Breast epithelium (tissue), 4 donors: ENCODE measurements at regions not wholly inside any gene's neighbourhood (a gene's known extent, or its start where the extent isn't known, plus 50 kb on each side); places are given as distances from the start of the nearest gene placed in this dataset.

Experiments used
- DNase-seq, 2 donors: peaks; one replicate each; pipeline ENCODE4 v3.0.0-alpha.2; 2019; ENCODE audit warnings: low spot score in 2 of 2
- H3K27ac ChIP-seq, 2 donors: fragments of 200-600 bp; sonication (generic) in 1 of 2; one replicate each; pipeline ENCODE4 v1.5.1; 2016 to 2019; ENCODE audit warnings: mild to moderate bottlenecking in 1 of 2
- H3K27me3 ChIP-seq, 2 donors: fragments of 200-600 bp; sonication (generic) in 1 of 2; one replicate each; pipeline versions ENCODE4 v1.5.1 to v1.6.0; 2017 to 2019; ENCODE audit warnings: control low read depth in 1 of 2, mild to moderate bottlenecking in 1 of 2
- H3K36me3 ChIP-seq: fragments of 200-600 bp; one replicate; pipeline ENCODE4 v1.5.1; 2019
- H3K4me1 ChIP-seq, 2 donors: fragments of 200-600 bp; sonication (generic); one replicate each; pipeline ENCODE4 v1.5.1; 2016 to 2019; ENCODE audit warnings: control low read depth in 1 of 2
- H3K4me3 ChIP-seq, 3 donors: fragments of 200-600 bp; sonication (generic); 1 replicate in 2 of 3; 2 replicates in 1 of 3; pipeline ENCODE4 v1.5.1; 2016 to 2019; ENCODE audit warnings: mild to moderate bottlenecking in 3 of 3, moderate library complexity in 2 of 3
- H3K9me3 ChIP-seq, 2 donors: fragments of 200-600 bp; sonication (generic) in 1 of 2; one replicate each; pipeline ENCODE4 v1.5.1; 2016 to 2019; ENCODE audit warnings: control low read depth in 1 of 2
- CTCF ChIP-seq, 3 donors: fragments of 450-650 bp; IDR thresholded peaks; one replicate each; pipeline ENCODE4 v1.5.1; 2016 to 2017; ENCODE audit warnings: antibody characterized with exemption in 3 of 3, mild to moderate bottlenecking in 3 of 3, moderate library complexity in 3 of 3
- POLR2A ChIP-seq: fragments of 450-650 bp; IDR thresholded peaks from one replicate; pipeline ENCODE4 v1.6.1; 2016; ENCODE audit warnings: antibody characterized with exemption, mild to moderate bottlenecking, moderate library complexity
- POLR2AphosphoS5 ChIP-seq, 3 donors: sonication (generic); formaldehyde crosslinking; IDR thresholded peaks; one replicate each; pipeline ENCODE4 v1.6.1; 2017; ENCODE audit warnings: antibody characterized with exemption in 3 of 3
- intact Hi-C: fragments of 100-400 bp; cut with DNase I; formaldehyde crosslinking; loops from one replicate; pipeline ENCODE4 v1.15.1; 2023; ENCODE audit warnings: low total_unique reads

DNA sequence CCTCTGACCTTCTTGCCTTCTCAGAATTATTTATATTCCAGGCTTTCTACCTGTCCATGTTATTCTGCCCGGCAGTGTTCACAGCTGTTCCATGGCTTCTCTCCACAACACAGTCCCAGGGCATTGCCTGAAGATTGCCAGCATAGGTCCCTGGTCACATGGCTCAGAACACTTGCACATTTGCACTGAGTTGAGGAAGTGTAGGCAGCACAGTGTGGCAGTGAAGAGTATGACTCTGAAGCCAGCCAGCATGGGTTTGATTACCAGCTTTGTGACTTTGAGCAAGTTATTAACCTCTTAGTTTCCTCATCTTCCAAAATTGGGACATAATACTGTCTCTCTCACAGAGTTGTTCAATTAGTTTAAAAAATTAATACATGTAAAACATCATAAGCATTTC is 73.2 kb upstream of the NEUROD6 start:
- no peak for DNase-seq
- no peaks in the 10 kb centered on the region for H3K9me3 ChIP-seq
- H3K4me1 ChIP-seq, result no peaks in the 10 kb centered on the region
- no peak overlapping the region for H3K4me3 ChIP-seq
- H3K27me3 ChIP-seq, result no peaks in the 10 kb centered on the region
- TF ChIP-seq POLR2A, result no peak
- no peak for TF ChIP-seq POLR2AphosphoS5 (IDR thresholded peaks at IDR 0.05)
- TF ChIP-seq CTCF (IDR thresholded peaks at IDR 0.05), result no peak
- intact Hi-C loops, result no loop called here
- H3K27ac ChIP-seq, result no peak overlapping the region
- H3K36me3 ChIP-seq, result no peaks in the 10 kb centered on the region

DNA sequence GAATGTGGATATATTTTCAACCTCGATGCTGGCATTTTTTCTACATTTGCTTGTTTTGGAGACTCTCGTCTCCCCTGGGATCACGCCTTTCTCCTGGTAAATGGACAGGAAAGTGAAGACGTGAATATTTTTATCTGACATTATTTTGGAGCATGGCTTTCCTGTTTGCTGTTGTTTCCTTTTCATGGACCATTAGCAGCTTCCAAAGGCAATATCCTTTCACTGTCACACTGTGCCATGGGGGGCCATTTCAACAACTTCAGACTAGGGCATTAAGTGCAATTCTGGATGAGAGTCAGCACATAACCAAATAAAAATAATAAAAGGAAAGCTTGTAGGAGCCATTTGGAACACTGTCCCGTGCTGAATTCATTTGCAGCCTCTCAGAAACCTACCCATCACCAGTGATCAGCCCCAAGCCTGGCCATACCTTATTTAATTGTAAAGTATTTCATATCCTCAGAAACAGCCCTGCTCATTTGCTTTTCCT is 75.9 kb upstream of the NEUROD6 start:
- H3K36me3 ChIP-seq, result no peaks in the 10 kb centered on the region
- no peak overlapping the region for H3K4me3 ChIP-seq
- intact Hi-C loops, result no loop called here
- no peaks in the 10 kb centered on the region for H3K4me1 ChIP-seq
- no peaks in the 10 kb centered on the region for H3K27me3 ChIP-seq
- TF ChIP-seq POLR2A, result no peak
- no peak for TF ChIP-seq CTCF (IDR thresholded peaks at IDR 0.05)
- H3K27ac ChIP-seq, result no peak overlapping the region
- DNase-seq, result no peak
- H3K9me3 ChIP-seq, result no peaks in the 10 kb centered on the region

DNA sequence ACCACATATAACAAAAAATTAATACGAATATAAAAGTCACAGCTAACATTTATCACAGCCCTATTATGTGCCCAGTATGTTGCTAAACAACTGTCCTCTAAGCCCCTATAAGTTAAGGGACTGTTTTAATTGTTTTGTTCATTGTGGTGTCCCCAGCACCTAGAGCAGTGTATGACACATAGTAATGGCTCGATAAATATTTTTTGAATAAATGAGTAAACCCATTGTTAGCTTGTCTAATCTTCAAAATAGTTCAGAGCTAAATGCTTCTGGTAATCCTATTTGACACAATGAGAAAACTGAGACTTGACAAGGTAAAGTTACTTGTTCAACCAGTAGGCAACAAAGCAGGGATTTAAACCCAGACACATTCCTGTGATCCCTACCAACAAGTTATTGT is 78.4 kb upstream of the NEUROD6 start:
- Histone ChIP-seq H3K27ac (no peak overlapping the region), H3K27me3 (no peaks in the 10 kb centered on the region), H3K4me3 (no peak overlapping the region), H3K9me3 (no peaks in the 10 kb centered on the region), H3K36me3 (no peaks in the 10 kb centered on the region), H3K4me1 (no peaks in the 10 kb centered on the region)
- no peak for DNase-seq
- no peak for TF ChIP-seq POLR2AphosphoS5 (IDR thresholded peaks at IDR 0.05)
- no peak for TF ChIP-seq POLR2A
- no peak for TF ChIP-seq CTCF (IDR thresholded peaks at IDR 0.05)
- intact Hi-C loops, result no loop called here

DNA sequence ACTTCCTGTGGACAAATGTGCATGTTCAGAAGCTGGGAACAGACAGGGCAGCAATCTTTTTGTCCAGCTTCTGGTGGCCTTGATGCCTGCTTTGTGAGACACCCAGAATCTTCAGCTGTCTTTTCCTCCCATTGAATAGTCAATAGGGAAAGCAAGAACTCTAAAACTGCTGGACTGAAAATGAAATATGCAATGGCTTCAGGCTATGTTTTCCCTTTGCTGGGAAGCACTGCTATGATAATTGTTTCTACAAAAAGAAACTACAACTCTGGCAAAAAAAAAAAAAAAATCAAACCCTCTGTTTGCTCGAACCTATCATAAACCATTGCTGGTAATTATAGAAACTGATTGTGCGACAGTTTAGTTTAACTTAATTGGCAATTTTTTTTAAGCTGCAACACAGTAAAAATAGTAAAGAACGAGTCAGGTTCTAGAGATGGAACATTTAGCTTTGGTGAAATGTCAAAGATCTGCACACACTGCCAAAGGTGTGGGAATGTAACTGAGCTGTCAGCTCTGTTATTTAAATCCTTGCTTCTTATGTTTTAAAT is 79.1 kb upstream of the NEUROD6 start:
- Histone ChIP-seq H3K9me3 (no peaks in the 10 kb centered on the region), H3K36me3 (no peaks in the 10 kb centered on the region), H3K4me1 (no peaks in the 10 kb centered on the region), H3K4me3 (no peak overlapping the region), H3K27ac (no peak overlapping the region), H3K27me3 (no peaks in the 10 kb centered on the region)
- TF ChIP-seq CTCF (IDR thresholded peaks at IDR 0.05) (no peak), POLR2A (no peak), POLR2AphosphoS5 (IDR thresholded peaks at IDR 0.05) (no peak)
- no peak for DNase-seq
- intact Hi-C loops, result no loop called here

GRCh38 chr7:31420948-31421347 is 80.4 kb upstream of the NEUROD6 start:
- no peaks in the 10 kb centered on the region for H3K9me3 ChIP-seq
- intact Hi-C loops, result no loop called here
- H3K27me3 ChIP-seq, result no peaks in the 10 kb centered on the region
- no peaks in the 10 kb centered on the region for H3K36me3 ChIP-seq
- no peaks in the 10 kb centered on the region for H3K4me1 ChIP-seq
- no peak for DNase-seq
- no peak for TF ChIP-seq CTCF (IDR thresholded peaks at IDR 0.05)
- TF ChIP-seq POLR2A, result no peak
- TF ChIP-seq POLR2AphosphoS5 (IDR thresholded peaks at IDR 0.05), result no peak
- H3K4me3 ChIP-seq, result no peak overlapping the region
- peak overlapping the region in 1 of 2 donors; percentile 61 for H3K27ac ChIP-seq
